ENCODE measurements at regions not wholly inside any gene's neighbourhood (a gene's known extent, or its start where the extent isn't known, plus 50 kb on each side); places are given as distances from the start of the nearest gene placed in this dataset.
"Not testable (repeated sequence)": the region's sequence is repeated elsewhere in the genome, so short reads cannot be mapped to it uniquely, and the experiment has no call there.

- Mint-ChIP-seq H3K4me3 (ENCODE audit: unreplicated experiment) (no peak overlapping the region), H3K36me3 (ENCODE audit: insufficient read depth, unreplicated experiment) (no peaks in the 10 kb centered on the region), H3K9me3 (ENCODE audit: unreplicated experiment) (no peaks in the 10 kb centered on the region), H3K27me3 (ENCODE audit: insufficient read depth, unreplicated experiment) (no peaks in the 10 kb centered on the region), H3K4me1 (ENCODE audit: low read depth, unreplicated experiment) (no peaks in the 10 kb centered on the region), H3K27ac (ENCODE audit: unreplicated experiment) (no peak overlapping the region)
- intact Hi-C loops (cut with micrococcal nuclease; ENCODE audit: unreplicated experiment), result no loop called here
- no TSS peak for BruUV-seq (replicated peaks)
- ChIA-PET CTCF (no interaction called here), POLR2A (no interaction called here)
- H3K9me3 ChIP-seq, result peaks cover 20% of the 10 kb centered on the region; the same call in 1 of the 2 replicates
- no peak overlapping the region for H3K4me3 ChIP-seq (ENCODE audit: low read depth, low read length)
- no peak for DNase-seq
- no peaks in the 10 kb centered on the region for H3K27me3 ChIP-seq (replicated peaks; ENCODE audit: control insufficient read depth, insufficient read depth, low read length)
- no peaks in the 10 kb centered on the region for H3K36me3 ChIP-seq (ENCODE audit: control insufficient read depth, insufficient read depth, low read length)
- no peak for TF ChIP-seq CTCF (IDR thresholded peaks at IDR 0.05; ENCODE audit: insufficient read depth in 1 of 2, low read depth in 1 of 2, low read length in 1 of 2, severe bottlenecking in 1 of 2, unreplicated experiment in 1 of 2)
- H3K4me1 ChIP-seq, result no peaks in the 10 kb centered on the region
Measured at GRCh38 chr11:54946424-54946823, 239.8 kb downstream of the OR4A5 start.

GRCh38 chr11:54947175-54947574 lies 240.5 kb downstream of the OR4A5 start:
- intact Hi-C loops (cut with micrococcal nuclease; ENCODE audit: unreplicated experiment); H3K4me3 Mint-ChIP-seq (ENCODE audit: unreplicated experiment); H3K27ac Mint-ChIP-seq (ENCODE audit: unreplicated experiment); CTCF ChIA-PET; BruUV-seq (replicated peaks); H3K4me3 ChIP-seq (ENCODE audit: low read depth, low read length); H3K27me3 ChIP-seq (replicated peaks; ENCODE audit: control insufficient read depth, insufficient read depth, low read length); POLR2A ChIA-PET; H3K36me3 ChIP-seq (ENCODE audit: control insufficient read depth, insufficient read depth, low read length); H3K9me3 Mint-ChIP-seq (ENCODE audit: unreplicated experiment); H3K4me1 Mint-ChIP-seq (ENCODE audit: low read depth, unreplicated experiment); H3K27me3 Mint-ChIP-seq (ENCODE audit: insufficient read depth, unreplicated experiment); DNase-seq; H3K36me3 Mint-ChIP-seq (ENCODE audit: insufficient read depth, unreplicated experiment); H3K4me1 ChIP-seq: not testable (repeated sequence)
- peaks cover 20% of the 10 kb centered on the region; the same call in 1 of the 2 replicates for H3K9me3 ChIP-seq

- intact Hi-C loops (cut with micrococcal nuclease; ENCODE audit: unreplicated experiment), result no loop called here
- CTCF ChIA-PET, result no interaction called here
- no peak for TF ChIP-seq CTCF (IDR thresholded peaks at IDR 0.05; ENCODE audit: insufficient read depth in 1 of 2, low read depth in 1 of 2, low read length in 1 of 2, severe bottlenecking in 1 of 2, unreplicated experiment in 1 of 2)
- H3K9me3 ChIP-seq, result no peaks in the 10 kb centered on the region
- no peaks in the 10 kb centered on the region for H3K4me1 Mint-ChIP-seq (ENCODE audit: low read depth, unreplicated experiment)
- BruUV-seq (replicated peaks), result no TSS peak
- no peak overlapping the region for H3K27ac Mint-ChIP-seq (ENCODE audit: unreplicated experiment)
- no peak overlapping the region for H3K4me3 ChIP-seq (ENCODE audit: low read depth, low read length)
- no peak overlapping the region for H3K4me3 Mint-ChIP-seq (ENCODE audit: unreplicated experiment)
- no peaks in the 10 kb centered on the region for H3K4me1 ChIP-seq
- H3K36me3 Mint-ChIP-seq (ENCODE audit: insufficient read depth, unreplicated experiment), result no peaks in the 10 kb centered on the region
- no peaks in the 10 kb centered on the region for H3K27me3 Mint-ChIP-seq (ENCODE audit: insufficient read depth, unreplicated experiment)
- no peaks in the 10 kb centered on the region for H3K36me3 ChIP-seq (ENCODE audit: control insufficient read depth, insufficient read depth, low read length)
- no peaks in the 10 kb centered on the region for H3K9me3 Mint-ChIP-seq (ENCODE audit: unreplicated experiment)
- no peak for DNase-seq
- H3K27me3 ChIP-seq (replicated peaks; ENCODE audit: control insufficient read depth, insufficient read depth, low read length), result no peaks in the 10 kb centered on the region
- POLR2A ChIA-PET, result no interaction called here
Measured at GRCh38 chr11:54979375-54979774, 272.7 kb downstream of the OR4A5 start.

GRCh38 chr11:54985731-54986130 lies 276.2 kb upstream of the TRIM48 start:
- H3K36me3 ChIP-seq (ENCODE audit: control insufficient read depth, insufficient read depth, low read length), result no peaks in the 10 kb centered on the region
- no peak for TF ChIP-seq CTCF (IDR thresholded peaks at IDR 0.05; ENCODE audit: insufficient read depth in 1 of 2, low read depth in 1 of 2, low read length in 1 of 2, severe bottlenecking in 1 of 2, unreplicated experiment in 1 of 2)
- no peaks in the 10 kb centered on the region for H3K27me3 Mint-ChIP-seq (ENCODE audit: insufficient read depth, unreplicated experiment)
- H3K4me3 Mint-ChIP-seq (ENCODE audit: unreplicated experiment), result no peak overlapping the region
- no peak for DNase-seq
- no peaks in the 10 kb centered on the region for H3K36me3 Mint-ChIP-seq (ENCODE audit: insufficient read depth, unreplicated experiment)
- ChIA-PET CTCF (no interaction called here), POLR2A (no interaction called here)
- H3K4me1 ChIP-seq, result no peaks in the 10 kb centered on the region
- no peak overlapping the region for H3K4me3 ChIP-seq (ENCODE audit: low read depth, low read length)
- H3K27me3 ChIP-seq (replicated peaks; ENCODE audit: control insufficient read depth, insufficient read depth, low read length), result no peaks in the 10 kb centered on the region
- intact Hi-C loops (cut with micrococcal nuclease; ENCODE audit: unreplicated experiment), result no loop called here
- H3K4me1 Mint-ChIP-seq (ENCODE audit: low read depth, unreplicated experiment), result no peaks in the 10 kb centered on the region
- no peak overlapping the region for H3K27ac Mint-ChIP-seq (ENCODE audit: unreplicated experiment)
- no TSS peak for BruUV-seq (replicated peaks)
- no peaks in the 10 kb centered on the region for H3K9me3 ChIP-seq
- H3K9me3 Mint-ChIP-seq (ENCODE audit: unreplicated experiment), result no peaks in the 10 kb centered on the region

- POLR2A ChIA-PET; intact Hi-C loops (cut with micrococcal nuclease; ENCODE audit: unreplicated experiment); H3K4me3 Mint-ChIP-seq (ENCODE audit: unreplicated experiment); H3K36me3 Mint-ChIP-seq (ENCODE audit: insufficient read depth, unreplicated experiment); H3K4me1 Mint-ChIP-seq (ENCODE audit: low read depth, unreplicated experiment); DNase-seq; H3K27ac Mint-ChIP-seq (ENCODE audit: unreplicated experiment); H3K9me3 Mint-ChIP-seq (ENCODE audit: unreplicated experiment); H3K36me3 ChIP-seq (ENCODE audit: control insufficient read depth, insufficient read depth, low read length); H3K27me3 Mint-ChIP-seq (ENCODE audit: insufficient read depth, unreplicated experiment); BruUV-seq (replicated peaks); H3K4me1 ChIP-seq; H3K27me3 ChIP-seq (replicated peaks; ENCODE audit: control insufficient read depth, insufficient read depth, low read length); H3K9me3 ChIP-seq; H3K4me3 ChIP-seq (ENCODE audit: low read depth, low read length); CTCF ChIA-PET: not testable (repeated sequence)
Measured at GRCh38 chr11:55028837-55029236, 233.1 kb upstream of the TRIM48 start.

Data from Caco-2 (cell line).